Non-pigmented ciliary epithelial cell (primary cell): ENCODE measurements at regions not wholly inside any gene's neighbourhood (a gene's known extent, or its start where the extent isn't known, plus 50 kb on each side); places are given as distances from the start of the nearest gene placed in this dataset.

Experiments used
- DNase-seq: peaks from one replicate; pipeline ENCODE4 v3.0.0-alpha.2; 2010; ENCODE audit warnings: low read depth

GRCh38 chr10:36171953-36172940, 530.2 kb upstream of the FZD8 start:
- peak; percentile 73 for DNase-seq

GRCh38 chr10:36171556-36171952, 529.5 kb upstream of the FZD8 start:
- no peak for DNase-seq

- DNase-seq, result no peak
These were observed 528.9 kb upstream of the FZD8 start for GRCh38 chr10:36170943-36171501.

GRCh38 chr10:36170142-36170719, 528.1 kb upstream of the FZD8 start:
- DNase-seq, result no peak

GRCh38 chr10:36168777-36169176, 526.7 kb upstream of the FZD8 start:
- no peak for DNase-seq

GRCh38 chr10:36164556-36165504, 522.7 kb upstream of the FZD8 start:
- no peak for DNase-seq

- DNase-seq, result no peak
These were observed 521.7 kb upstream of the FZD8 start for GRCh38 chr10:36163827-36164226.

GRCh38 chr10:36157486-36157885, 515.4 kb upstream of the FZD8 start:
- DNase-seq, result no peak

GRCh38 chr10:36148207-36148606, 506.1 kb upstream of the FZD8 start:
- DNase-seq, result no peak

- DNase-seq, result no peak
These were observed 505.4 kb upstream of the FZD8 start for GRCh38 chr10:36147529-36147928.

- no peak for DNase-seq
These were observed 499.9 kb upstream of the FZD8 start for GRCh38 chr10:36141856-36142560.

GRCh38 chr10:36129051-36129450, 487.0 kb upstream of the FZD8 start:
- DNase-seq, result no peak

GRCh38 chr10:36126076-36126475, 484.0 kb upstream of the FZD8 start:
- DNase-seq, result no peak

- no peak for DNase-seq
These were observed 477.4 kb upstream of the FZD8 start for GRCh38 chr10:36119455-36119854.

- no peak for DNase-seq
These were observed 476.2 kb upstream of the FZD8 start for GRCh38 chr10:36118314-36118713.

GRCh38 chr10:36117890-36118289, 475.8 kb upstream of the FZD8 start:
- no peak for DNase-seq

GRCh38 chr10:36117231-36117630, 475.1 kb upstream of the FZD8 start:
- no peak for DNase-seq

GRCh38 chr10:36116731-36117130, 474.6 kb upstream of the FZD8 start:
- DNase-seq, result no peak

- DNase-seq, result no peak
These were observed 473.9 kb upstream of the FZD8 start for GRCh38 chr10:36116040-36116439.

- no peak for DNase-seq
These were observed 473.3 kb upstream of the FZD8 start for GRCh38 chr10:36115364-36115763.

- peak; percentile 78 for DNase-seq
These were observed 472.8 kb upstream of the FZD8 start for GRCh38 chr10:36114913-36115312.
